ENCODE measurements at regions not wholly inside any gene's neighbourhood (a gene's known extent, or its start where the extent isn't known, plus 50 kb on each side); places are given as distances from the start of the nearest gene placed in this dataset.

- no peak overlapping the region for H3K4me3 ChIP-seq
- DNase-seq, result no peak
- no peaks in the 10 kb centered on the region for H3K27me3 ChIP-seq
- TF ChIP-seq CTCF (IDR thresholded peaks at IDR 0.05) (no peak), POLR2A (IDR thresholded peaks at IDR 0.05) (no peak), EP300 (IDR thresholded peaks at IDR 0.05) (no peak)
- WGBS, 3 donors, result 87 to 92% (median 87%) methylated on average over 8 of the region's 8 CpGs
- H3K9me3 ChIP-seq, result no peaks in the 10 kb centered on the region
- intact Hi-C loops (cut with DNase I), result no loop called here
- H3K36me3 ChIP-seq, result no peaks in the 10 kb centered on the region
- H3K4me1 ChIP-seq (ENCODE audit: insufficient read depth), result no peaks in the 10 kb centered on the region
- H3K27ac ChIP-seq, result no peak overlapping the region
These were observed 273.7 kb downstream of the SYK start for GRCh38 chr9:91075279-91075678.

- no peak for DNase-seq
- TF ChIP-seq EP300 (IDR thresholded peaks at IDR 0.05), result no peak
- no peak for TF ChIP-seq CTCF (IDR thresholded peaks at IDR 0.05)
- Histone ChIP-seq H3K27ac (no peak overlapping the region), H3K9me3 (no peaks in the 10 kb centered on the region), H3K36me3 (no peaks in the 10 kb centered on the region), H3K27me3 (no peaks in the 10 kb centered on the region), H3K4me3 (no peak overlapping the region), H3K4me1 (ENCODE audit: insufficient read depth) (no peaks in the 10 kb centered on the region)
- WGBS, 3 donors, result 64 to 66% (median 64%) methylated on average over 6 of the region's 6 CpGs
- intact Hi-C loops (cut with DNase I), result no loop called here
These were observed 276.2 kb downstream of the SYK start for GRCh38 chr9:91077624-91078368.

GRCh38 chr9:91078369-91078695, 276.7 kb downstream of the SYK start:
- no peak overlapping the region for H3K4me3 ChIP-seq
- intact Hi-C loops (cut with DNase I), result no loop called here
- DNase-seq, result no peak
- H3K27ac ChIP-seq, result no peak overlapping the region
- H3K4me1 ChIP-seq (ENCODE audit: insufficient read depth), result no peaks in the 10 kb centered on the region
- H3K27me3 ChIP-seq, result no peaks in the 10 kb centered on the region
- H3K36me3 ChIP-seq, result no peaks in the 10 kb centered on the region
- H3K9me3 ChIP-seq, result no peaks in the 10 kb centered on the region
- WGBS, 3 donors, result 73 to 84% (median 83%) methylated on average over 5 of the region's 5 CpGs
- TF ChIP-seq POLR2A (IDR thresholded peaks at IDR 0.05) (no peak), EP300 (IDR thresholded peaks at IDR 0.05) (no peak), CTCF (IDR thresholded peaks at IDR 0.05) (no peak)

- Histone ChIP-seq H3K27me3 (no peaks in the 10 kb centered on the region), H3K36me3 (no peaks in the 10 kb centered on the region), H3K4me3 (no peak overlapping the region), H3K4me1 (ENCODE audit: insufficient read depth) (no peaks in the 10 kb centered on the region), H3K27ac (no peak overlapping the region), H3K9me3 (no peaks in the 10 kb centered on the region)
- intact Hi-C loops (cut with DNase I), result no loop called here
- TF ChIP-seq EP300 (IDR thresholded peaks at IDR 0.05) (no peak), POLR2A (IDR thresholded peaks at IDR 0.05) (no peak), CTCF (IDR thresholded peaks at IDR 0.05) (no peak)
- DNase-seq, result no peak
- WGBS, 3 donors, result 67 to 79% (median 74%) methylated on average over 4 of the region's 4 CpGs
These were observed 279.0 kb downstream of the AUH start for GRCh38 chr9:91082731-91083130.

Data from ovary (tissue), 7 donors.